ENCODE measurements at regions not wholly inside any gene's neighbourhood (a gene's known extent, or its start where the extent isn't known, plus 50 kb on each side); places are given as distances from the start of the nearest gene placed in this dataset.

- ChIA-PET POLR2A (no interaction called here), CTCF (no interaction called here)
- no peaks in the 10 kb centered on the region for H3K9me1 ChIP-seq (replicated peaks; ENCODE audit: control insufficient read depth, extremely low read depth, insufficient read depth, low read length)
- dilution Hi-C loops (cut with MboI; ENCODE audit: extremely low pct_ligation_motif_present, low sequenced_read_pairs) (no loop called here), intact Hi-C loops (cut with micrococcal nuclease) (no loop called here)
- peaks cover 3% of the 10 kb centered on the region for H3K9me3 ChIP-seq (replicated peaks; ENCODE audit: control insufficient read depth, insufficient read depth, low read length)
- H4K20me1 ChIP-seq (replicated peaks; ENCODE audit: control insufficient read depth, extremely low read depth, insufficient read depth, low read length): no peaks in the 10 kb centered on the region
- no TSS peak for BruUV-seq (replicated peaks)
- H3K9ac ChIP-seq (replicated peaks; ENCODE audit: extremely low read depth, insufficient read depth, low read length): no peak overlapping the region
- no peak for FAIRE-seq
- DNase-seq (ENCODE audit: low read depth, low spot score): no peak
- no peaks in the 10 kb centered on the region for H3K36me3 ChIP-seq (ENCODE audit: control insufficient read depth in 2 of 2, extremely low read depth in 1 of 2, insufficient read depth in 2 of 2, low read length in 2 of 2)
- no peak overlapping the region for H3K4me2 ChIP-seq (ENCODE audit: insufficient read depth, low read length)
- H3K4me3 ChIP-seq (replicated peaks in 1 of 3; ENCODE audit: insufficient read depth in 1 of 3, low read depth in 1 of 3, low read length in 3 of 3): no peak overlapping the region
- H3K27ac ChIP-seq (ENCODE audit: insufficient read depth, low read depth, low read length): no peak overlapping the region
- no peaks in the 10 kb centered on the region for H3K27me3 ChIP-seq (ENCODE audit: control insufficient read depth in 2 of 2, insufficient read depth in 2 of 2, low read length in 2 of 2)
- TF ChIP-seq MYC (IDR thresholded peaks at IDR 0.05; ENCODE audit: low read depth, low read length) (no peak), CTCF (IDR thresholded peaks at IDR 0.05; ENCODE audit: extremely low read depth in 1 of 2, insufficient read depth in 1 of 2, low read depth in 1 of 2, low read length in 2 of 2) (no peak), FOS (IDR thresholded peaks at IDR 0.05; ENCODE audit: borderline replicate concordance, insufficient read depth, low read length) (no peak), EZH2 (IDR thresholded peaks at IDR 0.05; ENCODE audit: borderline replicate concordance, low read depth, low read length, severe bottlenecking) (no peak), MAX (IDR thresholded peaks at IDR 0.05; ENCODE audit: insufficient read depth, insufficient read length) (no peak), POLR2AphosphoS5 (IDR thresholded peaks at IDR 0.05; ENCODE audit: insufficient read depth, low read depth, low read length) (no peak), POLR2A (IDR thresholded peaks at IDR 0.05; ENCODE audit: low read depth, low read length) (no peak), GATA2 (IDR thresholded peaks at IDR 0.05; ENCODE audit: insufficient read depth, insufficient read length, low read depth, low read length) (no peak), JUN (IDR thresholded peaks at IDR 0.05; ENCODE audit: borderline replicate concordance, insufficient read depth, insufficient read length, low read depth) (no peak)
- no peaks in the 10 kb centered on the region for H3K4me1 ChIP-seq (ENCODE audit: control insufficient read depth, extremely low read depth, insufficient read depth, low read length)
- H2AFZ ChIP-seq (ENCODE audit: low read depth, low read length): no peak overlapping the region
- no peaks in the 10 kb centered on the region for H3K79me2 ChIP-seq (ENCODE audit: control insufficient read depth, insufficient read depth, low read length)
Measured at GRCh38 chr11:81892770-81893635, 840.7 kb downstream of the FAM181B start.
